Gastroesophageal sphincter (tissue), 4 donors: ENCODE measurements at regions not wholly inside any gene's neighbourhood (a gene's known extent, or its start where the extent isn't known, plus 50 kb on each side); places are given as distances from the start of the nearest gene placed in this dataset.

ENCODE experiments used
- ATAC-seq: fragments of 150-250 bp; one replicate; pipeline ENCODE4 v1.9.1; 2016; ENCODE audit warnings: mild to moderate bottlenecking, moderate library complexity
- H3K27ac ChIP-seq, 4 donors: fragments of 200-600 bp; sonication (generic) in 3 of 4; 1 replicate in 3 of 4; 2 replicates in 1 of 4; pipeline ENCODE4 v1.5.1; 2016 to 2019
- H3K27me3 ChIP-seq: fragments of 200-600 bp; sonication (generic); one replicate; pipeline ENCODE4 v1.5.1; 2019
- H3K36me3 ChIP-seq, 2 donors: fragments of 200-600 bp; sonication (generic); one replicate each; pipeline ENCODE4 v1.5.1; 2019; ENCODE audit warnings: control low read depth in 1 of 2
- H3K4me1 ChIP-seq, 3 donors: fragments of 200-600 bp; sonication (generic); 1 replicate in 2 of 3; 2 replicates in 1 of 3; pipeline ENCODE4 v1.5.1; 2016 to 2019; ENCODE audit warnings: control low read depth in 2 of 3
- H3K4me3 ChIP-seq, 2 donors: fragments of 200-600 bp; sonication (generic); one replicate each; pipeline ENCODE4 v1.5.1; 2019; ENCODE audit warnings: mild to moderate bottlenecking in 1 of 2, moderate library complexity in 1 of 2
- H3K9me3 ChIP-seq, 3 donors: fragments of 200-600 bp; sonication (generic); one replicate each; pipeline ENCODE4 v1.5.1; 2017 to 2019; ENCODE audit warnings: control low read depth in 2 of 3
- EP300 ChIP-seq: sonication (generic); formaldehyde crosslinking; IDR thresholded peaks from one replicate; pipeline ENCODE4 v1.6.1; 2017; ENCODE audit warnings: antibody characterized with exemption, mild to moderate bottlenecking
- POLR2A ChIP-seq, 2 donors: fragments of 450-650 bp; IDR thresholded peaks; one replicate each; pipeline ENCODE4 v1.6.1; 2017; ENCODE audit warnings: antibody characterized with exemption in 2 of 2, mild to moderate bottlenecking in 2 of 2, moderate library complexity in 1 of 2
- POLR2AphosphoS5 ChIP-seq: sonication (generic); formaldehyde crosslinking; IDR thresholded peaks from one replicate; pipeline ENCODE4 v1.6.1; 2017; ENCODE audit warnings: antibody characterized with exemption
- WGBS, 2 donors: methylation state at CpG; one replicate each; pipeline ENCODE4 v1.1.5; 2018; ENCODE audit warnings: low coverage in 1 of 2; 5-methylcytosine and 5-hydroxymethylcytosine counted together
- TF ChIP-seq, protein P1 (sequence below), 4 experiments: fragments of 200-600 bp in 2 of 4; fragments of 450-650 bp in 2 of 4; sonication (generic) in 1 of 4; IDR thresholded peaks; one replicate each; pipeline ENCODE4 v1.5.1; 2017 to 2019; ENCODE audit warnings: antibody characterized with exemption in 4 of 4, mild to moderate bottlenecking in 2 of 4, moderate library complexity in 2 of 4

DNA sequence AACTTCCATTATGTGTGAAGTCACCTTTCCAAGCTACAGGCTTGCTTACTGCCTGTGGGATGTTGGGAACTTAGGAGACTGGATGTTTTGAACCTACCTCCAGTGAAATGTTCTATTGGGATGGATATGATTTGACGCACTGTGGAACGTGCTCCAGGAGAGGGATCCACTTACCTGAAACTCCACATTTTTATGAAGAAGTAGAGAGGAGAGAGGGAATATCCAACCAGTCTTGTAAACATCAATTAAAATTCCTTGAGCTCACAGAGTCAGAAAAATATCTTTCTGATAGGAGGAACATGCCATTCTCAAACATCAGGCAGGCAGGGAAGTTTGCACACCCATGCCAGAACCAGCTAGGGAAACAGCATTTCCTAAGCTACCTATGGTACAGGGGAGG is 91.1 kb upstream of the MAOA start:
- no peak for ATAC-seq
- Histone ChIP-seq H3K27me3 (no peaks in the 10 kb centered on the region), H3K9me3 (no peaks in the 10 kb centered on the region), H3K27ac (no peak overlapping the region), H3K4me3 (no peak overlapping the region), H3K36me3 (no peaks in the 10 kb centered on the region), H3K4me1 (no peaks in the 10 kb centered on the region)
- no peak for TF ChIP-seq EP300
- TF ChIP-seq, protein P1, sequence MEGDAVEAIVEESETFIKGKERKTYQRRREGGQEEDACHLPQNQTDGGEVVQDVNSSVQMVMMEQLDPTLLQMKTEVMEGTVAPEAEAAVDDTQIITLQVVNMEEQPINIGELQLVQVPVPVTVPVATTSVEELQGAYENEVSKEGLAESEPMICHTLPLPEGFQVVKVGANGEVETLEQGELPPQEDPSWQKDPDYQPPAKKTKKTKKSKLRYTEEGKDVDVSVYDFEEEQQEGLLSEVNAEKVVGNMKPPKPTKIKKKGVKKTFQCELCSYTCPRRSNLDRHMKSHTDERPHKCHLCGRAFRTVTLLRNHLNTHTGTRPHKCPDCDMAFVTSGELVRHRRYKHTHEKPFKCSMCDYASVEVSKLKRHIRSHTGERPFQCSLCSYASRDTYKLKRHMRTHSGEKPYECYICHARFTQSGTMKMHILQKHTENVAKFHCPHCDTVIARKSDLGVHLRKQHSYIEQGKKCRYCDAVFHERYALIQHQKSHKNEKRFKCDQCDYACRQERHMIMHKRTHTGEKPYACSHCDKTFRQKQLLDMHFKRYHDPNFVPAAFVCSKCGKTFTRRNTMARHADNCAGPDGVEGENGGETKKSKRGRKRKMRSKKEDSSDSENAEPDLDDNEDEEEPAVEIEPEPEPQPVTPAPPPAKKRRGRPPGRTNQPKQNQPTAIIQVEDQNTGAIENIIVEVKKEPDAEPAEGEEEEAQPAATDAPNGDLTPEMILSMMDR (IDR thresholded peaks at IDR 0.05): no peak
- TF ChIP-seq POLR2A (IDR thresholded peaks at IDR 0.05): no peak
- no CpG with 5 or more reads among the region's 2 CpGs for WGBS, 2 donors

DNA sequence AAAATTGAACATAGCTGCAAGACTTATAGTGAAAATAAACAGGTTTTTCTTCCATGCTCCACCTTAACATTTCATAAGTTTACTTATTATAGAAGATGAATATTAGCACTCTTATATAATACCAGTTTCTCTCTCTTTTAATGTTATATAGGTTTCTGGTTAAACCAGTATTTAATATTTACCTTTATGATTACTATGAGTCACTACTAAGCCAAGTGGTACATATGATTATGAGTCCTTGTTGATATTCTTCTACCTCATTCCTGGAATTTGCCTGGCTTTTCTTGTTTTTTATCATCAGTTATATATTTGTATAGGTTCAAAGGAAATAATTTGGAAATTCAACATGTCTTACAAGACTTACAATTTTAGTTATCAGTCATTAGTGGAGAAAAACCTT is 89.9 kb upstream of the MAOA start:
- no peak for TF ChIP-seq POLR2A (IDR thresholded peaks at IDR 0.05)
- TF ChIP-seq, protein P1 (IDR thresholded peaks at IDR 0.05): no peak
- no peak for TF ChIP-seq EP300
- TF ChIP-seq POLR2AphosphoS5: no peak

DNA sequence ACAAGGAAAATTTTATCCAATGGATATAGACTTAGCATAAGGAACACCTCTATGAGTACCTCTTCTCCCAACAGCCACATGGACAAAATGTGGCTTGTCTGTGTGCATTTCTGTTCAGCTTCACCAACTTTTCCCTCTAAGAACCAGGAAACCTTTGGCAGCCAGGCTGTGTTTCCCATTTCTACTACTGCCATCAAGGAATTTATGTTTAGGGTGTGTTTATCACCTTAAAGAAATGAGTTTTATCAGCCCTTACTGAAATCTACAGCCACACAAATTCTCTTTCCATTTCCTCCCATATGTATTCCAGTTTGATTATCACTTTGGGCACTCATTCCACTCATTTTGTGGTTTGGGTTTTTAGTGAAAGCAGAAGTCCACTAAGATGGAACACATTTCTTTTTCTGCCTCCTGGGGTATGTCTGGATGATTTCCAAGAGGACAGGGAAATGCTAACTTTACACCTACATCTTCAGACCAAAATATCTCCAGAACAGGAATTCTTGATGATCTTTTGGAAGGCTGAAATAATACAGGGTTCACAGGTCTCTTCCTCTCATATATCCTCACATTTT is 82.6 kb upstream of the MAOA start:
- H3K27me3 ChIP-seq: no peaks in the 10 kb centered on the region
- H3K9me3 ChIP-seq: no peaks in the 10 kb centered on the region
- H3K4me1 ChIP-seq: no peaks in the 10 kb centered on the region
- no peak overlapping the region for H3K27ac ChIP-seq
- no peaks in the 10 kb centered on the region for H3K36me3 ChIP-seq
- TF ChIP-seq, protein P1 (IDR thresholded peaks at IDR 0.05): no peak
- TF ChIP-seq EP300: no peak
- TF ChIP-seq POLR2AphosphoS5: no peak
- TF ChIP-seq POLR2A (IDR thresholded peaks at IDR 0.05): no peak
- ATAC-seq: no peak
- no peak overlapping the region for H3K4me3 ChIP-seq

More for the DNA sequence above, 89.9 kb upstream of the MAOA start:
- Histone ChIP-seq H3K27ac (no peak overlapping the region), H3K4me1 (no peaks in the 10 kb centered on the region), H3K9me3 (no peaks in the 10 kb centered on the region), H3K36me3 (no peaks in the 10 kb centered on the region), H3K4me3 (no peak overlapping the region), H3K27me3 (no peaks in the 10 kb centered on the region)
- ATAC-seq: no peak

DNA sequence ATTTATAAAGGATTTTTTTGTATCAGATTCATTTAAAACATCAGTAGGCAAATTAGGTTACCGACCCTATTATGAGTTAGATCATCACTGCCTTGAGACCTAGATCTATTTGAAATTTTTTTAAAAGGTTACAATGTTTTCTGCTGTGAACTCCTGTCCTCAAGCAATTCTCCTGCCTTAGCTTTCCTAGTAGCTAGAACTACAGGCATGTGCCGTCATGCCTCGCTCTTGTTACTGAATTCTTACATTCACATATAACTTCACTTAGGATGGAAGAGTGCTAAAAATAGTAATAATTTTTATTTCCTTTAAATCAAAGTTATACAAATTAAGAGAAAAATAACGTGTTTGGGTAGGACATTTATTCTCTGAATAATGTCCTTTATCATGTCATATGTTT is 75.5 kb upstream of the MAOA start:
- Histone ChIP-seq H3K27me3 (no peaks in the 10 kb centered on the region), H3K4me1 (no peaks in the 10 kb centered on the region), H3K4me3 (no peak overlapping the region), H3K27ac (no peak overlapping the region), H3K9me3 (no peaks in the 10 kb centered on the region), H3K36me3 (no peaks in the 10 kb centered on the region)
- no peak for ATAC-seq
- TF ChIP-seq EP300 (no peak), POLR2A (IDR thresholded peaks at IDR 0.05) (no peak), POLR2AphosphoS5 (no peak)
- TF ChIP-seq, protein P1 (IDR thresholded peaks at IDR 0.05): no peak
- 75 to 94% methylated on average over 3 to 4 of the region's 4 CpGs for WGBS, 2 donors

DNA sequence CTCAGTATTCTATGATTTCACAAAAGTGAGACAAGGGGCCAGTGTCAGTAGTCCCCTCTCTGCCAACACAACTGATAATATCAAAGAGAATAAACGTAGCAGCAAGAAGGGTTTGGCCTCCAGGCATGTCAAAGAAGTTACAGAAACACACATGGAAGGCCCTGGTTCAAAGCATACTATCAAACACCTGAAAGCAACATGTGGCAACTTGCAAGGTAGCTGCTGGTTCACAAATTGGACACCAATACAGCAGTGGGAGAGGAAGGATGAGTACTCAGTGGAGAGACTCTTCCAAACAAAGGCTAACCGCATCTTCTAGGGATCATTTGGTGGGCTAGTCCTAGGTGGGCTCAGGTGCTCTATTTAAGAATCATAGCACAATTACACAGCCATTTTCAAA is 74.9 kb upstream of the MAOA start:
- TF ChIP-seq POLR2A (IDR thresholded peaks at IDR 0.05) (no peak), POLR2AphosphoS5 (no peak), EP300 (no peak)
- TF ChIP-seq, protein P1 (IDR thresholded peaks at IDR 0.05): no peak
- no peak overlapping the region for H3K27ac ChIP-seq
- ATAC-seq: no peak
- H3K4me3 ChIP-seq: no peak overlapping the region
- no peaks in the 10 kb centered on the region for H3K9me3 ChIP-seq
- 71 to 83% methylated on average over 2 of the region's 2 CpGs for WGBS, 2 donors
- no peaks in the 10 kb centered on the region for H3K4me1 ChIP-seq
- H3K27me3 ChIP-seq: no peaks in the 10 kb centered on the region
- H3K36me3 ChIP-seq: no peaks in the 10 kb centered on the region
